ENCODE measurements at regions not wholly inside any gene's neighbourhood (a gene's known extent, or its start where the extent isn't known, plus 50 kb on each side); places are given as distances from the start of the nearest gene placed in this dataset.

DNA sequence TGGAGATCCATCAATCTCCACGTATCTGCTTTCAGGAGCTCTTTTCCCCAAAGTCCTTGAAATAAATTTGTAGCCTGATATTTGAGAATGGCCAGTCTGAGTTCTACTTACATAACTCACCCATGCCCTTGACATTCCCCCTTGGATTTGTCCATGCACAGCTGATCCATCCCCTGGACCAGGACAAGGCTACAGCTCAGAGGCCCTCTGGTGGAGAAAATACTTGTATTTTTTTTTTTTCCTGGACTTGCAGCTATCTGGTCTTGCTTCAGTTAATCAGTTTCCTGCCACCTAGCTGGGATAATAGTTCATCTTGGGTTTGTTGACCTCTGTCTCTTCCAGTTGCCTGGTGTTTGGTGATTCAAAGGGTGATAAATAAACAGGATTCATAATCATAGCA lies 467.6 kb downstream of the DHX35 start:
- H3K4me1 ChIP-seq (ENCODE audit: control insufficient read depth in 1 of 2, insufficient read depth in 2 of 2, low read length in 2 of 2): no peaks in the 10 kb centered on the region
- no peak overlapping the region for H3K4me2 ChIP-seq (replicated peaks; ENCODE audit: extremely low read depth, low read length, poor library complexity, severe bottlenecking)
- Mint-ChIP-seq H3K9me3 (peaks cover 0 to 8% (median 2%) of the 10 kb centered on the region in 7 donors), H3K36me3 (no peaks in the 10 kb centered on the region), H3K4me1 (no peaks in the 10 kb centered on the region), H3K27ac (no peak overlapping the region), H3K27me3 (ENCODE audit: low read depth in 3 of 3) (no peaks in the 10 kb centered on the region), H3K4me3 (no peak overlapping the region)
- no peaks in the 10 kb centered on the region for H3K9me3 ChIP-seq (replicated peaks in 1 of 2; ENCODE audit: control insufficient read depth in 1 of 2, insufficient read depth in 1 of 2, low read length in 2 of 2)
- no peak overlapping the region for H3K27ac ChIP-seq (ENCODE audit: low read depth in 1 of 2, low read length in 2 of 2)
- no peaks in the 10 kb centered on the region for H3K36me3 ChIP-seq (replicated peaks in 1 of 2; ENCODE audit: control insufficient read depth in 1 of 2, insufficient read depth in 2 of 2, low read length in 2 of 2)
- intact Hi-C loops (cut with micrococcal nuclease): no loop called here
- H3K79me2 ChIP-seq (ENCODE audit: insufficient read depth, low read length): no peaks in the 10 kb centered on the region
- TF ChIP-seq CTCF (IDR thresholded peaks at IDR 0.05): no peak
- no peak overlapping the region for H3K4me3 ChIP-seq (replicated peaks in 1 of 3; ENCODE audit: low read depth in 2 of 3, low read length in 3 of 3)
- no peak for DNase-seq
- WGBS (ENCODE audit: insufficient coverage): no CpG with 5 or more reads among the region's 1 CpG
- no peak overlapping the region for H2AFZ ChIP-seq (ENCODE audit: insufficient read depth, low read depth, low read length, poor library complexity, severe bottlenecking)
- H4K20me1 ChIP-seq (ENCODE audit: insufficient read depth, low read length): no peaks in the 10 kb centered on the region
- no peaks in the 10 kb centered on the region for H3K27me3 ChIP-seq (ENCODE audit: control insufficient read depth in 2 of 2, insufficient read depth in 2 of 2, low read length in 2 of 2)
- no peak overlapping the region for H3K9ac ChIP-seq (ENCODE audit: insufficient read depth, low read length, poor library complexity, severe bottlenecking)

GRCh38 chr20:39424962-39425678 lies 463.0 kb downstream of the DHX35 start:
- intact Hi-C loops (cut with micrococcal nuclease): no loop called here
- Histone ChIP-seq H3K27me3 (ENCODE audit: control insufficient read depth in 2 of 2, insufficient read depth in 2 of 2, low read length in 2 of 2) (no peaks in the 10 kb centered on the region), H3K79me2 (ENCODE audit: insufficient read depth, low read length) (no peaks in the 10 kb centered on the region), H3K36me3 (replicated peaks in 1 of 2; ENCODE audit: control insufficient read depth in 1 of 2, insufficient read depth in 2 of 2, low read length in 2 of 2) (no peaks in the 10 kb centered on the region), H3K9me3 (replicated peaks in 1 of 2; ENCODE audit: control insufficient read depth in 1 of 2, insufficient read depth in 1 of 2, low read length in 2 of 2) (no peaks in the 10 kb centered on the region), H3K27ac (ENCODE audit: low read depth in 1 of 2, low read length in 2 of 2) (no peak overlapping the region), H4K20me1 (ENCODE audit: insufficient read depth, low read length) (no peaks in the 10 kb centered on the region), H3K4me3 (replicated peaks in 1 of 3; ENCODE audit: low read depth in 2 of 3, low read length in 3 of 3) (no peak overlapping the region), H3K4me2 (replicated peaks; ENCODE audit: extremely low read depth, low read length, poor library complexity, severe bottlenecking) (no peak overlapping the region), H3K9ac (ENCODE audit: insufficient read depth, low read length, poor library complexity, severe bottlenecking) (no peak overlapping the region), H2AFZ (ENCODE audit: insufficient read depth, low read depth, low read length, poor library complexity, severe bottlenecking) (no peak overlapping the region), H3K4me1 (ENCODE audit: control insufficient read depth in 1 of 2, insufficient read depth in 2 of 2, low read length in 2 of 2) (no peaks in the 10 kb centered on the region)
- TF ChIP-seq CTCF (IDR thresholded peaks at IDR 0.05): no peak
- no peak overlapping the region for H3K4me3 Mint-ChIP-seq
- WGBS (ENCODE audit: insufficient coverage): 100% methylated on average over 1 of the region's 5 CpGs
- H3K36me3 Mint-ChIP-seq: no peaks in the 10 kb centered on the region
- H3K27me3 Mint-ChIP-seq (ENCODE audit: low read depth in 3 of 3): no peaks in the 10 kb centered on the region
- H3K27ac Mint-ChIP-seq: no peak overlapping the region
- no peaks in the 10 kb centered on the region for H3K4me1 Mint-ChIP-seq
- no peak for DNase-seq
- peaks cover 0 to 8% (median 3%) of the 10 kb centered on the region in 7 donors for H3K9me3 Mint-ChIP-seq
